ENCODE measurements at regions not wholly inside any gene's neighbourhood (a gene's known extent, or its start where the extent isn't known, plus 50 kb on each side); places are given as distances from the start of the nearest gene placed in this dataset.

GRCh38 chr15:62900071-62900802 is 142.3 kb upstream of the TPM1 start:
- TF ChIP-seq, protein P1, sequence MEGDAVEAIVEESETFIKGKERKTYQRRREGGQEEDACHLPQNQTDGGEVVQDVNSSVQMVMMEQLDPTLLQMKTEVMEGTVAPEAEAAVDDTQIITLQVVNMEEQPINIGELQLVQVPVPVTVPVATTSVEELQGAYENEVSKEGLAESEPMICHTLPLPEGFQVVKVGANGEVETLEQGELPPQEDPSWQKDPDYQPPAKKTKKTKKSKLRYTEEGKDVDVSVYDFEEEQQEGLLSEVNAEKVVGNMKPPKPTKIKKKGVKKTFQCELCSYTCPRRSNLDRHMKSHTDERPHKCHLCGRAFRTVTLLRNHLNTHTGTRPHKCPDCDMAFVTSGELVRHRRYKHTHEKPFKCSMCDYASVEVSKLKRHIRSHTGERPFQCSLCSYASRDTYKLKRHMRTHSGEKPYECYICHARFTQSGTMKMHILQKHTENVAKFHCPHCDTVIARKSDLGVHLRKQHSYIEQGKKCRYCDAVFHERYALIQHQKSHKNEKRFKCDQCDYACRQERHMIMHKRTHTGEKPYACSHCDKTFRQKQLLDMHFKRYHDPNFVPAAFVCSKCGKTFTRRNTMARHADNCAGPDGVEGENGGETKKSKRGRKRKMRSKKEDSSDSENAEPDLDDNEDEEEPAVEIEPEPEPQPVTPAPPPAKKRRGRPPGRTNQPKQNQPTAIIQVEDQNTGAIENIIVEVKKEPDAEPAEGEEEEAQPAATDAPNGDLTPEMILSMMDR (IDR thresholded peaks at IDR 0.05) = no peak
- no peak for TF ChIP-seq EZH2 (IDR thresholded peaks at IDR 0.05; ENCODE audit: borderline replicate concordance, insufficient read depth, low read depth, low read length, poor library complexity, severe bottlenecking)

Measured in B cell (primary cell).